ENCODE measurements at regions not wholly inside any gene's neighbourhood (a gene's known extent, or its start where the extent isn't known, plus 50 kb on each side); places are given as distances from the start of the nearest gene placed in this dataset.

GRCh38 chr2:146129231-146129630, 1609.3 kb upstream of the ZEB2 start:
- ATAC-seq, result no peak
- TF ChIP-seq CSDC2 (CRISPR knock-in tag; IDR thresholded peaks at IDR 0.05) (no peak), ISL1 (CRISPR knock-in tag; IDR thresholded peaks at IDR 0.05) (no peak), ZFP30 (CRISPR knock-in tag; IDR thresholded peaks at IDR 0.05) (no peak)

GRCh38 chr2:146128216-146128615, 1608.3 kb upstream of the ZEB2 start:
- no peak for TF ChIP-seq SNAI2 (CRISPR knock-in tag; IDR thresholded peaks at IDR 0.05)
- TF ChIP-seq TSHZ2 (CRISPR knock-in tag; IDR thresholded peaks at IDR 0.05), result no peak
- TF ChIP-seq CSRNP3 (CRISPR knock-in tag; IDR thresholded peaks at IDR 0.05), result no peak
- TF ChIP-seq PPARA (CRISPR knock-in tag; IDR thresholded peaks at IDR 0.05; ENCODE audit: borderline replicate concordance), result no peak
- ATAC-seq, result no peak

- ATAC-seq, result no peak
- TF ChIP-seq ZFP3 (CRISPR knock-in tag; IDR thresholded peaks at IDR 0.05) (no peak), ZNF70 (CRISPR knock-in tag; IDR thresholded peaks at IDR 0.05) (no peak), ZFP30 (CRISPR knock-in tag; IDR thresholded peaks at IDR 0.05) (no peak), TSHZ2 (CRISPR knock-in tag; IDR thresholded peaks at IDR 0.05) (no peak), RARB (CRISPR knock-in tag; IDR thresholded peaks at IDR 0.05) (no peak), GLIS3 (CRISPR knock-in tag; IDR thresholded peaks at IDR 0.05) (no peak), ZNF565 (CRISPR knock-in tag; conservative IDR thresholded peaks at IDR 0.05; ENCODE audit: low read depth) (no peak), OSR1 (CRISPR knock-in tag; IDR thresholded peaks at IDR 0.05) (no peak), ESRRG (CRISPR knock-in tag; IDR thresholded peaks at IDR 0.05) (no peak), PATZ1 (CRISPR knock-in tag; IDR thresholded peaks at IDR 0.05; ENCODE audit: borderline replicate concordance) (no peak), TOX (CRISPR knock-in tag; IDR thresholded peaks at IDR 0.05; ENCODE audit: borderline replicate concordance) (no peak), ISL1 (CRISPR knock-in tag; IDR thresholded peaks at IDR 0.05) (no peak), PPARA (CRISPR knock-in tag; IDR thresholded peaks at IDR 0.05; ENCODE audit: borderline replicate concordance) (no peak), CSRNP3 (CRISPR knock-in tag; IDR thresholded peaks at IDR 0.05) (no peak), POU6F1 (CRISPR knock-in tag; IDR thresholded peaks at IDR 0.05; ENCODE audit: borderline replicate concordance, low read depth) (no peak), SNAI2 (CRISPR knock-in tag; IDR thresholded peaks at IDR 0.05) (no peak), ARNTL (CRISPR knock-in tag; IDR thresholded peaks at IDR 0.05; ENCODE audit: borderline replicate concordance, low read depth) (no peak), TCF4 (CRISPR knock-in tag; IDR thresholded peaks at IDR 0.05; ENCODE audit: borderline replicate concordance) (no peak), BACH2 (CRISPR knock-in tag; IDR thresholded peaks at IDR 0.05; ENCODE audit: borderline replicate concordance) (no peak)
These were observed 1605.6 kb upstream of the ZEB2 start for GRCh38 chr2:146125551-146125950.
